Aorta (tissue), 5 donors: ENCODE measurements at regions not wholly inside any gene's neighbourhood (a gene's known extent, or its start where the extent isn't known, plus 50 kb on each side); places are given as distances from the start of the nearest gene placed in this dataset.
A peak's percentile ranks its signal among the peaks of the same experiment; 100 is the strongest.

ENCODE experiments used
- ATAC-seq: fragments of 200-7000 bp; cut with Tn5 transposase; one replicate; pipeline ENCODE4 v1.9.1; 2022; ENCODE audit warnings: moderate library complexity; ENCODE audit not compliant: low FRiP score
- DNase-seq, 2 donors: peaks; one replicate each; pipeline ENCODE4 v3.0.0-alpha.2; 2020
- H3K27ac ChIP-seq, 2 donors: one replicate each; pipeline ENCODE4 v1.5.1; 2013; ENCODE audit warnings: low read length in 2 of 2, mild to moderate bottlenecking in 2 of 2, moderate library complexity in 2 of 2, control low read depth in 1 of 2, inconsistent platforms in 1 of 2, low read depth in 1 of 2
- H3K27me3 ChIP-seq, 2 donors: one replicate each; pipeline ENCODE4 v1.6.1; 2013; ENCODE audit warnings: control low read depth in 1 of 2, low read length in 1 of 2, mild to moderate bottlenecking in 1 of 2, moderate library complexity in 1 of 2; ENCODE audit not compliant: insufficient read depth in 2 of 2, control insufficient read depth in 1 of 2
- H3K36me3 ChIP-seq, 2 donors: one replicate each; pipeline ENCODE4 v1.6.1; 2013; ENCODE audit warnings: control low read depth in 1 of 2, low read length in 1 of 2, mild to moderate bottlenecking in 1 of 2; ENCODE audit not compliant: insufficient read depth in 2 of 2, control insufficient read depth in 1 of 2
- H3K4me1 ChIP-seq, 2 donors: one replicate each; pipeline ENCODE4 v1.6.1; 2013; ENCODE audit warnings: low read length in 2 of 2, control low read depth in 1 of 2, mild to moderate bottlenecking in 1 of 2, moderate library complexity in 1 of 2; ENCODE audit not compliant: insufficient read depth in 2 of 2, control insufficient read depth in 1 of 2
- H3K4me3 ChIP-seq, 2 donors: one replicate each; pipeline ENCODE4 v1.5.1; 2013; ENCODE audit warnings: low read length in 2 of 2, control low read depth in 1 of 2, mild to moderate bottlenecking in 1 of 2
- H3K9me3 ChIP-seq: one replicate; pipeline ENCODE4 v1.6.1; 2013; ENCODE audit warnings: mild to moderate bottlenecking, low read length; ENCODE audit not compliant: control insufficient read depth
- WGBS, 2 donors: extraction: QIAGEN DNeasy Blood & Tissue Kit; methylation state at CpG; one replicate each; pipeline ENCODE4 v1.1.7; 2013; 5-methylcytosine and 5-hydroxymethylcytosine counted together
- intact Hi-C, 2 donors: fragments of 100-400 bp; cut with DNase I; formaldehyde crosslinking; loops; one replicate each; pipeline versions ENCODE4 v1.14.2 to v1.15.0; 2022
- donor health status: healthy with polysubstance abuse.
- donor health status: Bipolar disorder and iron deficiency.
- donor health status: DM: no; HTN: no; CAD: no.
- donor health status: DM: no; HTN: no; CAD: no.
- donor health status: DM: yes; HTN: yes; CAD: no.

- Histone ChIP-seq H3K27ac (no peak overlapping the region), H3K27me3 (no peaks in the 10 kb centered on the region), H3K4me1 (no peaks in the 10 kb centered on the region), H3K36me3 (no peaks in the 10 kb centered on the region), H3K9me3 (no peaks in the 10 kb centered on the region), H3K4me3 (no peak overlapping the region)
- intact Hi-C loops: no loop called here
- DNase-seq: peak; percentile 10 to 48
- no peak for ATAC-seq
- WGBS, 2 donors: 89 to 90% methylated on average over 16 of the region's 16 CpGs
Observed at GRCh38 chr19:30073152-30074000, 131.3 kb downstream of the URI1 start.

DNA sequence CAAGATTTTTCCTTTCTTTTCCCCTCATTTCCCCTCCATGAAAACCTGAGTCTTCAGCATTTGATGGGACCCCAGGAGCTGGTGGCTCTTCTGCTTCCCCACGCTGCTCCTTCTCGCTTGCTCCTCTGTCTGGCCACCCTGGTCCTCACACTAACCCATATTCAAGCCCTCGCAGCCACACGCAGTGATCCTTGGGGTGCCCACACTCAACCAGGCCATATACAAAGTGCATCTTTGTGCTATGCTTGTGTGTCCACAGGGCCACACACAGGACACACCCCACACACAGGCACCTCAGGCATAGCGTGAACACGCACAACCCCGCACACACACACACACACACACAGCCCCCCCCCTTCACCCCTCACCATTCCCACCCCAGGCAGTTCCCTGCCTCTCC, 132.1 kb downstream of the URI1 start:
- intact Hi-C loops: no loop called here
- H3K9me3 ChIP-seq: peaks cover under 1% of the 10 kb centered on the region
- H3K36me3 ChIP-seq: no peaks in the 10 kb centered on the region
- H3K27me3 ChIP-seq: no peaks in the 10 kb centered on the region
- H3K4me1 ChIP-seq: no peaks in the 10 kb centered on the region
- no peak overlapping the region for H3K27ac ChIP-seq
- DNase-seq: peak in 1 of 2 donors; percentile 38
- no peak for ATAC-seq
- 88 to 91% methylated on average over 7 of the region's 7 CpGs for whole genome bisulfite sequencing, 2 donors
- H3K4me3 ChIP-seq: no peak overlapping the region

DNA sequence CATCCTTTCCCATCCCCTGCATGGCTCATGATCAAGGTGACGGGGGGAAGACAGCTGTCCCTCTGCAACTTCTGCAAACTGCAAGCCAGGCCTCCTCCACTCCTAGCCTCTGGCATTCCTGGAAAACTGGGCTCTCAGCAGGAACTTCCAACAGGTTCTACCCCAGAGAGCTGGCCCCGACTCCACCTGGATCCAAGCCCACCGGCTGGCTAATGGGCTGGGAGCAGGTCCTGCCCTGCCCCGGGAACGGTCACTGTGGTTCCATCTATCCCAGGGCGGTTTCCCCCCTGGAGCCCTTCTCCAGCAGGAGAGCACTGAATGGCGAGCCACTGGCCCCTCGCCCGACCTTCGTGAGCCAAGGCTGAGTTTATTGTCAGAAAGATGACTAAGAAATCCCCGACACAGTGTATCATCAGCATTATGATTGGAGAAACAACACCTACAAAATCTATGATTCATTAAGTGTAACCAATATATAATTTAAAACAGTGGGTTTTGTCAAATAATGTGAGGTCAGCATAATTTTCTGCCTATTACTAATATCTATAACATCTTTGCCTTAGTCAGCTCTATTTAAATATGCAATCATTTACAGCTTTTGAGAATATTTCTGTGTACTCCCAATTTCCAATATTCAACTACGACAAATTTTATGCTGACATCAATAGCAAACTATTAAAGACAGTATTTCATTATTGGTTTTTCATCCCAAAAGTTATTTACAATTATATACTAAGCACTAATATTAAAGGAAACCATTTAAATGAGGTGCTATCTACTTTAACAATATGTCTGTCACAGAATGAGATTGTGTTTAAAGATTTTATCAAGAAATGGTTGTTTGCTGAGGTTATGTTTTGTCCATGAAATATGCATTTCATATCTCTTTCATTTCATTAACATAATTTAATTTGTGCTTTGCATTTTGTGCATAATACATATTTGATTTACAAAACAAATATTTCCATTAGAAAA, 133.0 kb downstream of the URI1 start:
- ATAC-seq (no peak), DNase-seq (peak in 1 of 2 donors; percentile 66)
- WGBS, 2 donors: 87 to 88% methylated on average over 12 of the region's 12 CpGs
- Histone ChIP-seq H3K27me3 (no peaks in the 10 kb centered on the region), H3K4me3 (no peak overlapping the region), H3K4me1 (no peaks in the 10 kb centered on the region), H3K27ac (no peak overlapping the region), H3K36me3 (no peaks in the 10 kb centered on the region), H3K9me3 (peaks cover 2% of the 10 kb centered on the region)
- intact Hi-C loops: no loop called here

DNA sequence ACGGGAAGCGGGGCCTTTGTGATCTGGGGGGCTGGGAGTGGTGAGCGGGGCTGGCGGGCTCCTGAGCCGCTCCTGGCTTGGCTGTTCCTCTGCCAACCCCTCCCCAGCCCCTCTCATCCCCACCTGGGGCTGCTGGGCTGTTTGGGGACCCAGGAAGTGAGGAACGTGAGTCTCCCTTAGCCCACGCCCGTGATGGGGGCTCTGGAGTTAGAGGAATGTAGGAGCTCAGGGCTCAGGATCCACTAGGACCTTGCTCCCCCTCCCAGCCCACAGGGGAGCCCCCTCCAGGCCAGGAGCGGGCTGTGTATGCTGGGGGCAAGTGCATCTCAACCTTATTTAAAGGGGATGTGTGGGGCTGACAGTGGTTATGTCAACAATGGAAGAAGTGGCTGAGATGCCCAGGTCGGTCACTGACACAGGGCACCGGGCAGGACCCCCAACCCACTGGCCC, 134.1 kb downstream of the URI1 start:
- WGBS, 2 donors: 63 to 70% methylated on average over 10 to 11 of the region's 11 CpGs
- intact Hi-C loops: no loop called here
- Histone ChIP-seq H3K4me3 (no peak overlapping the region), H3K36me3 (no peaks in the 10 kb centered on the region), H3K27ac (no peak overlapping the region), H3K27me3 (no peaks in the 10 kb centered on the region), H3K4me1 (no peaks in the 10 kb centered on the region), H3K9me3 (peaks cover 2% of the 10 kb centered on the region)
- ATAC-seq: no peak
- peak in 1 of 2 donors; percentile 46 for DNase-seq

DNA sequence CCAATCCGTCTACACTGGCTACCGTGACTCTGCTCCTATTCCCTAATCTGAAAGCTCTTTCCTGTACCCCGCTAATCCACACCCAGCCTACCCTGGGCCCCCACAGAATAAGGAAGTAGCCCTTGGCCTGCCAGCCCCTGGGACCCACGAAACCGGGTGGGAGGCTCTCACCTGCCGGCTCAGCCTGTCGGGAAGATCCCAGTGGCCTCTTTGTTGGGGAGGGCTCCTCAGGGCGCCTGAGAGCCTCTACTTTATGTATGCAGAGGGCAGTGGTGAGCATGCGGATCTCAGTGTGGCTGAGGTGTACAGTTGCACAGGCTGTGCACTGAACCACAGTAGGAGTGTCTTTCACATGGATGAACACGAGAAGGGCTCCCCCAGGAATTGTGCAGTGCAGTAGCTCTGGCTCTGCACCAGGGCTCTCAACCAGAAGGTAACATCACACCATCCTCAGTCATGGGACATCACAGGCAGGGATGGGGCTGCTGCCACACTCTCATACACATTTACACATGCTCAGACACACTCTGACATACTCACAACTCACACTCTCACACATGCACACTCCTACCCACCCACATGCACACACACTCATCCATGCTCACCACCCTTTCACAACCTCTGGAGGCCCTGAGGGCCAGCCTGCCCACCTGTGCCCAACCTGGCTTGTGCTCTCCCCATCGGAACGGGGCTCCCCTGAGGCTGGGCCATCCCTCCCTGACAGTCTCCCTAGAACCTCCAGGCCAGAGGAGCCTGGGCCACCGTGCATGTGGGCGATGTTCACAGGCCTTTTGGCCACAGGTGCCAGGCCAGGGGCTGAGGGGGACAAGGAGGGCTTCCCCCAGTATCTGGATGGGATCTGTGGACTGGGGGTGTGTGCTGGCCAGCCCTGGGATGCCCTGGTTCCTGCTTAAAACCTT, 135.0 kb downstream of the URI1 start:
- WGBS, 2 donors: 80 to 88% methylated on average over 14 of the region's 14 CpGs
- ATAC-seq (no peak), DNase-seq (peak in 1 of 2 donors; percentile 43)
- Histone ChIP-seq H3K27ac (no peak overlapping the region), H3K9me3 (peaks cover 2% of the 10 kb centered on the region), H3K4me3 (no peak overlapping the region), H3K27me3 (no peaks in the 10 kb centered on the region), H3K4me1 (no peaks in the 10 kb centered on the region), H3K36me3 (no peaks in the 10 kb centered on the region)
- intact Hi-C loops: no loop called here

- DNase-seq (no peak), ATAC-seq (no peak)
- H3K27ac ChIP-seq: no peak overlapping the region
- no peaks in the 10 kb centered on the region for H3K36me3 ChIP-seq
- no peaks in the 10 kb centered on the region for H3K27me3 ChIP-seq
- WGBS, 2 donors: 77 to 85% methylated on average over 10 of the region's 10 CpGs
- no peak overlapping the region for H3K4me3 ChIP-seq
- no peaks in the 10 kb centered on the region for H3K4me1 ChIP-seq
- intact Hi-C loops: no loop called here
- H3K9me3 ChIP-seq: peaks cover 2% of the 10 kb centered on the region
Observed at GRCh38 chr19:30077851-30078355, 135.9 kb downstream of the URI1 start.

- intact Hi-C loops: no loop called here
- H3K4me3 ChIP-seq: no peak overlapping the region
- no peaks in the 10 kb centered on the region for H3K4me1 ChIP-seq
- no peak for DNase-seq
- H3K27ac ChIP-seq: no peak overlapping the region
- 73 to 87% methylated on average over 5 of the region's 5 CpGs for WGBS, 2 donors
- peaks cover 2% of the 10 kb centered on the region for H3K9me3 ChIP-seq
- H3K36me3 ChIP-seq: no peaks in the 10 kb centered on the region
- no peak for ATAC-seq
- H3K27me3 ChIP-seq: no peaks in the 10 kb centered on the region
Observed at GRCh38 chr19:30078381-30078910, 136.4 kb downstream of the URI1 start.

- Histone ChIP-seq H3K4me3 (no peak overlapping the region), H3K27me3 (no peaks in the 10 kb centered on the region), H3K36me3 (no peaks in the 10 kb centered on the region), H3K27ac (no peak overlapping the region), H3K4me1 (no peaks in the 10 kb centered on the region), H3K9me3 (peaks cover 2% of the 10 kb centered on the region)
- intact Hi-C loops: no loop called here
- no peak for ATAC-seq
- WGBS, 2 donors: 84 to 89% methylated on average over 4 of the region's 4 CpGs
- no peak for DNase-seq
Observed at GRCh38 chr19:30079200-30079599, 137.2 kb downstream of the URI1 start.
